Tibial artery (tissue), 4 donors: ENCODE measurements at regions not wholly inside any gene's neighbourhood (a gene's known extent, or its start where the extent isn't known, plus 50 kb on each side); places are given as distances from the start of the nearest gene placed in this dataset.

Experiments
- DNase-seq, 2 donors: peaks; one replicate each; pipeline ENCODE4 v3.0.0-alpha.2; 2019
- H3K27ac ChIP-seq, 2 donors: fragments of 200-600 bp; sonication (generic) in 1 of 2; 1 replicate in 1 of 2; 2 replicates in 1 of 2; pipeline ENCODE4 v1.5.1; 2018 to 2019; ENCODE audit warnings: mild to moderate bottlenecking in 1 of 2
- H3K27me3 ChIP-seq, 2 donors: fragments of 200-600 bp; sonication (generic) in 1 of 2; one replicate each; pipeline versions ENCODE4 v1.5.1 to v1.6.0; 2016 to 2019
- H3K36me3 ChIP-seq, 3 donors: fragments of 200-600 bp; sonication (generic) in 2 of 3; one replicate each; pipeline ENCODE4 v1.5.1; 2016 to 2019; ENCODE audit warnings: mild to moderate bottlenecking in 2 of 3
- H3K4me1 ChIP-seq, 4 donors: fragments of 200-600 bp; sonication (generic) in 2 of 4; 1 replicate in 3 of 4; 2 replicates in 1 of 4; pipeline ENCODE4 v1.5.1; 2016 to 2019
- H3K4me3 ChIP-seq, 2 donors: fragments of 200-600 bp; sonication (generic) in 1 of 2; 1 replicate in 1 of 2; 2 replicates in 1 of 2; pipeline ENCODE4 v1.5.1; 2018 to 2019; ENCODE audit warnings: mild to moderate bottlenecking in 2 of 2
- H3K9me3 ChIP-seq, 3 donors: fragments of 200-600 bp; sonication (generic) in 1 of 3; one replicate each; pipeline ENCODE4 v1.5.1; 2016 to 2019
- CTCF ChIP-seq, 2 experiments: fragments of 200-600 bp in 1 of 2; fragments of 450-650 bp in 1 of 2; IDR thresholded peaks; one replicate each; pipeline ENCODE4 v1.5.1; 2017 to 2019; ENCODE audit warnings: antibody characterized with exemption in 2 of 2, mild to moderate bottlenecking in 1 of 2, moderate library complexity in 1 of 2
- intact Hi-C: fragments of 100-400 bp; cut with DNase I; formaldehyde crosslinking; loops from one replicate; pipeline ENCODE4 v1.15.0; 2023; ENCODE audit warnings: low total_unique reads

- peaks cover 0 to 11% (median 6%) of the 10 kb centered on the region in 4 donors for H3K4me1 ChIP-seq
- no peak for TF ChIP-seq CTCF (IDR thresholded peaks at IDR 0.05)
- intact Hi-C loops, result no loop called here
- H3K4me3 ChIP-seq, result no peak overlapping the region
- no peak for DNase-seq
- H3K27ac ChIP-seq, result no peak overlapping the region
- no peaks in the 10 kb centered on the region for H3K27me3 ChIP-seq
- no peaks in the 10 kb centered on the region for H3K36me3 ChIP-seq
- no peaks in the 10 kb centered on the region for H3K9me3 ChIP-seq
Measured at GRCh38 chr6:143615785-143616184, 62.0 kb upstream of the PHACTR2 start.

- Histone ChIP-seq H3K4me1 (no peaks in the 10 kb centered on the region), H3K27ac (no peak overlapping the region), H3K4me3 (peak overlapping the region; percentile 18 to 24), H3K27me3 (no peaks in the 10 kb centered on the region), H3K9me3 (no peaks in the 10 kb centered on the region), H3K36me3 (no peaks in the 10 kb centered on the region)
- DNase-seq, result no peak
- no peak for TF ChIP-seq CTCF (IDR thresholded peaks at IDR 0.05)
- intact Hi-C loops, result no loop called here
Measured at GRCh38 chr6:143614235-143614634, 63.5 kb upstream of the PHACTR2 start.

- no peaks in the 10 kb centered on the region for H3K27me3 ChIP-seq
Measured at GRCh38 chr6:143613749-143614148, 64.0 kb upstream of the PHACTR2 start.

GRCh38 chr6:143612186-143612585 lies 65.6 kb upstream of the PHACTR2 start:
- Histone ChIP-seq H3K27me3 (no peaks in the 10 kb centered on the region), H3K27ac (no peak overlapping the region), H3K4me1 (peaks cover 0 to 10% (median 4%) of the 10 kb centered on the region in 4 donors), H3K36me3 (no peaks in the 10 kb centered on the region), H3K4me3 (no peak overlapping the region), H3K9me3 (no peaks in the 10 kb centered on the region)
- TF ChIP-seq CTCF (IDR thresholded peaks at IDR 0.05), result no peak
- intact Hi-C loops, result no loop called here
- no peak for DNase-seq

More at GRCh38 chr6:143613749-143614148, 64.0 kb upstream of the PHACTR2 start:
- no peaks in the 10 kb centered on the region for H3K9me3 ChIP-seq
- peak overlapping the region; percentile 18 to 24 for H3K4me3 ChIP-seq
- TF ChIP-seq CTCF (IDR thresholded peaks at IDR 0.05), result no peak
- H3K4me1 ChIP-seq, result no peaks in the 10 kb centered on the region
- no peak overlapping the region for H3K27ac ChIP-seq
- no peaks in the 10 kb centered on the region for H3K36me3 ChIP-seq
- intact Hi-C loops, result no loop called here
- DNase-seq, result no peak

GRCh38 chr6:143611580-143611979 lies 66.2 kb upstream of the PHACTR2 start:
- Histone ChIP-seq H3K4me1 (peaks cover 0 to 14% (median 4%) of the 10 kb centered on the region in 4 donors), H3K4me3 (no peak overlapping the region), H3K36me3 (no peaks in the 10 kb centered on the region), H3K27me3 (no peaks in the 10 kb centered on the region), H3K9me3 (no peaks in the 10 kb centered on the region), H3K27ac (no peak overlapping the region)
- TF ChIP-seq CTCF (IDR thresholded peaks at IDR 0.05), result no peak
- DNase-seq, result no peak
- intact Hi-C loops, result no loop called here

- Histone ChIP-seq H3K27ac (no peak overlapping the region), H3K4me1 (peaks cover 0 to 14% (median 4%) of the 10 kb centered on the region in 4 donors), H3K9me3 (no peaks in the 10 kb centered on the region), H3K27me3 (no peaks in the 10 kb centered on the region), H3K4me3 (no peak overlapping the region), H3K36me3 (no peaks in the 10 kb centered on the region)
- no peak for DNase-seq
- intact Hi-C loops, result no loop called here
- TF ChIP-seq CTCF (IDR thresholded peaks at IDR 0.05), result no peak
Measured at GRCh38 chr6:143609972-143610371, 67.8 kb upstream of the PHACTR2 start.
